Keratinocyte (primary cell): ENCODE measurements at regions not wholly inside any gene's neighbourhood (a gene's known extent, or its start where the extent isn't known, plus 50 kb on each side); places are given as distances from the start of the nearest gene placed in this dataset.

ENCODE experiments used
- DNase-seq: peaks from one replicate; pipeline ENCODE4 v3.0.0-alpha.2; 2011; ENCODE audit warnings: low read depth, missing footprints, low spot score
- FAIRE-seq: peaks from 2 replicates; lab custom pipeline; 2011; peaks lifted over from hg19 to GRCh38; lab: Jason Lieb, UNC
- H2AFZ ChIP-seq: 2 replicates; pipeline ENCODE4 v1.6.0; 2012; ENCODE audit warnings: low read length, control low read depth, inconsistent platforms; ENCODE audit not compliant: control insufficient read depth
- H3K27ac ChIP-seq: 2 replicates; pipeline ENCODE4 v1.5.1; 2011; ENCODE audit warnings: low read length; ENCODE audit not compliant: control insufficient read depth, insufficient read depth
- H3K27me3 ChIP-seq: 3 replicates; pipeline ENCODE4 v1.6.0; 2011; ENCODE audit warnings: low read length; ENCODE audit not compliant: control insufficient read depth, insufficient read depth; ENCODE audit errors: extremely low read depth
- H3K36me3 ChIP-seq, 2 experiments: 2 replicates in 1 of 2; 3 replicates in 1 of 2; pipeline ENCODE4 v1.5.1; 2011; ENCODE audit warnings: low read length in 2 of 2, mild to moderate bottlenecking in 1 of 2; ENCODE audit not compliant: control insufficient read depth in 2 of 2, insufficient read depth in 2 of 2; ENCODE audit errors: extremely low read depth in 1 of 2
- H3K4me1 ChIP-seq: 3 replicates; pipeline ENCODE4 v1.5.1; 2011; ENCODE audit warnings: low read length; ENCODE audit not compliant: control insufficient read depth, insufficient read depth; ENCODE audit errors: extremely low read depth
- H3K4me2 ChIP-seq: 3 replicates; pipeline ENCODE4 v1.6.0; 2011; ENCODE audit warnings: low read depth, low read length; ENCODE audit not compliant: control insufficient read depth, insufficient read depth; ENCODE audit errors: extremely low read depth
- H3K4me3 ChIP-seq, 3 experiments: fragments of 200-600 bp in 1 of 3; sonication (generic) in 1 of 3; 2 replicates in 2 of 3; 3 replicates in 1 of 3; pipeline ENCODE4 v1.5.1; 2011 to 2016; ENCODE audit warnings: low read length in 3 of 3, mild to moderate bottlenecking in 3 of 3, control low read depth in 2 of 3, inconsistent platforms in 1 of 3, low read depth in 1 of 3, mixed read lengths in 1 of 3, mixed run types in 1 of 3, moderate library complexity in 1 of 3; ENCODE audit not compliant: control insufficient read depth in 2 of 3, insufficient read depth in 2 of 3; ENCODE audit errors: extremely low read depth in 1 of 3
- H3K79me2 ChIP-seq: 2 replicates; pipeline ENCODE4 v1.6.0; 2012; ENCODE audit warnings: low read length; ENCODE audit not compliant: control insufficient read depth, insufficient read depth
- H3K9ac ChIP-seq: 3 replicates; pipeline ENCODE4 v1.6.0; 2011; ENCODE audit warnings: low read length; ENCODE audit not compliant: control insufficient read depth, insufficient read depth; ENCODE audit errors: extremely low read depth
- H3K9me1 ChIP-seq: 3 replicates; pipeline ENCODE4 v1.6.0; 2011; ENCODE audit warnings: low read length; ENCODE audit not compliant: control insufficient read depth, insufficient read depth; ENCODE audit errors: extremely low read depth
- H3K9me3 ChIP-seq: 2 replicates; pipeline ENCODE4 v1.5.1; 2012; ENCODE audit warnings: low read depth, low read length; ENCODE audit not compliant: control insufficient read depth
- H4K20me1 ChIP-seq: 3 replicates; pipeline ENCODE4 v1.6.0; 2011; ENCODE audit warnings: low read length; ENCODE audit not compliant: control insufficient read depth, insufficient read depth; ENCODE audit errors: extremely low read depth
- EZH2 ChIP-seq: IDR thresholded peaks from one replicate; pipeline ENCODE4 v1.6.1; 2012; ENCODE audit warnings: inconsistent platforms, mild to moderate bottlenecking, low read length, moderate library complexity
- dilution Hi-C: fragments of 300-500 bp; cut with MboI; formaldehyde crosslinking; loops from one replicate; pipeline ENCODE4 v1.7.0; 2020; ENCODE audit warnings: low sequenced_read_pairs; ENCODE audit not compliant: extremely low pct_ligation_motif_present
- TF ChIP-seq, protein P1 (sequence below), 3 experiments: IDR thresholded peaks in 1 of 3; conservative IDR thresholded peaks in 1 of 3; optimal IDR thresholded peaks in 1 of 3; 2 replicates in 2 of 3; 3 replicates in 1 of 3; pipeline versions ENCODE3 to v1.5.1; 2011; ENCODE audit warnings: low read length in 3 of 3, mild to moderate bottlenecking in 3 of 3, moderate library complexity in 2 of 3, control low read depth in 1 of 3, inconsistent platforms in 1 of 3; ENCODE audit not compliant: insufficient read depth in 2 of 3; ENCODE audit errors: extremely low read depth in 1 of 3

DNA sequence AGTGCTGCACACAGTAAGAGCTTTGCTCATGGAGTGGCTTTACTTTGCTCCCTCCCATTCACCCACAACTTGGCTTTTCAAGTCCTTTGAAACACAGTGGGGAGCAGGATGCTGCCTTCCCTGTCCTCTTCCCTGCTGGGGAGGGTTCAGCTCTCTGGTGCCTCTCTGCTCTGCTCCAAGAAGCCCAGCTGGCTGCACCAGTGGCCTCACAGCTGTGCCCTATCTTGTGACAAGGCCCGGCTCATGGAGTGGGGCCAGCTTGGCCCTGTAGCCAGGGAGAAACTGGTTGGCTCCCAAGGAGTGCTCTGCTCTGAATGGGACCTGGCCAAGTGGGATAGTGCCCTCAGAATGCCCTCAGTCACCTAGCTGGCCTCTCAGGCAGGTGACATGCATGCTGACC is 212.3 kb upstream of the ZMIZ1 start:
- no peaks in the 10 kb centered on the region for H3K79me2 ChIP-seq
- H3K4me2 ChIP-seq: no peak overlapping the region
- TF ChIP-seq, protein P1, sequence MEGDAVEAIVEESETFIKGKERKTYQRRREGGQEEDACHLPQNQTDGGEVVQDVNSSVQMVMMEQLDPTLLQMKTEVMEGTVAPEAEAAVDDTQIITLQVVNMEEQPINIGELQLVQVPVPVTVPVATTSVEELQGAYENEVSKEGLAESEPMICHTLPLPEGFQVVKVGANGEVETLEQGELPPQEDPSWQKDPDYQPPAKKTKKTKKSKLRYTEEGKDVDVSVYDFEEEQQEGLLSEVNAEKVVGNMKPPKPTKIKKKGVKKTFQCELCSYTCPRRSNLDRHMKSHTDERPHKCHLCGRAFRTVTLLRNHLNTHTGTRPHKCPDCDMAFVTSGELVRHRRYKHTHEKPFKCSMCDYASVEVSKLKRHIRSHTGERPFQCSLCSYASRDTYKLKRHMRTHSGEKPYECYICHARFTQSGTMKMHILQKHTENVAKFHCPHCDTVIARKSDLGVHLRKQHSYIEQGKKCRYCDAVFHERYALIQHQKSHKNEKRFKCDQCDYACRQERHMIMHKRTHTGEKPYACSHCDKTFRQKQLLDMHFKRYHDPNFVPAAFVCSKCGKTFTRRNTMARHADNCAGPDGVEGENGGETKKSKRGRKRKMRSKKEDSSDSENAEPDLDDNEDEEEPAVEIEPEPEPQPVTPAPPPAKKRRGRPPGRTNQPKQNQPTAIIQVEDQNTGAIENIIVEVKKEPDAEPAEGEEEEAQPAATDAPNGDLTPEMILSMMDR (optimal IDR thresholded peaks at IDR 0.05 in 1 of 3, IDR thresholded peaks at IDR 0.05 in 1 of 3, conservative IDR thresholded peaks at IDR 0.05 in 1 of 3; ENCODE audit: extremely low read depth in 1 of 3, insufficient read depth in 2 of 3, low read length in 3 of 3): no peak
- no peak for TF ChIP-seq EZH2
- peaks cover 10% of the 10 kb centered on the region for H3K27me3 ChIP-seq
- H3K9me3 ChIP-seq: no peaks in the 10 kb centered on the region
- no peak overlapping the region for H3K9ac ChIP-seq
- no peak overlapping the region for H3K27ac ChIP-seq
- H3K4me1 ChIP-seq: no peaks in the 10 kb centered on the region
- no peak overlapping the region for H2AFZ ChIP-seq
- no peak for FAIRE-seq
- no peaks in the 10 kb centered on the region for H3K9me1 ChIP-seq
- no peak for DNase-seq
- no peaks in the 10 kb centered on the region for H4K20me1 ChIP-seq
- H3K36me3 ChIP-seq: no peaks in the 10 kb centered on the region
- no peak overlapping the region for H3K4me3 ChIP-seq
- dilution Hi-C loops: no loop called here

DNA sequence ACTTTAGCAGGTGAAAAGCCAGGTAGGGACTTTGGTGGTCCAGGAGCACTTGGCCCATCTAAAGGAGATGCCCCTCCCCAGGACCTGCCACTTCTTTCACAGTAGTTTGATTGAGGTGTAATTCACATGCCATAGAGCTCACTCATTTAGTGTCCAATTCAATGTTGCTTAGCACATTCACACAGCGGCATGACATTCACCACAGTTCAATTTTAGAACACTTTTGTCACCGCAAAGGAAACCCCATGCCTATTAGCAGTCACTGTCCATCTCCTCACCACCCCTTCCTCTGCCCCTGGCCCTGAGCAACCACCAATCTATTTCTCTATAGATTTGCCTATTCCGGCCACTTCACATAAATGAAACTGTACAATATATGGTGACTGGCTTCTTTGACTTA is 211.6 kb upstream of the ZMIZ1 start:
- dilution Hi-C loops: no loop called here
- H3K4me3 ChIP-seq: no peak overlapping the region
- H3K27me3 ChIP-seq: peaks cover 10% of the 10 kb centered on the region

More for the DNA sequence above, 211.6 kb upstream of the ZMIZ1 start:
- no peaks in the 10 kb centered on the region for H3K36me3 ChIP-seq
- no peaks in the 10 kb centered on the region for H3K9me3 ChIP-seq
- H3K4me2 ChIP-seq: no peak overlapping the region
- H3K27ac ChIP-seq: no peak overlapping the region
- no peaks in the 10 kb centered on the region for H4K20me1 ChIP-seq
- H3K9ac ChIP-seq: no peak overlapping the region
- peaks cover 6% of the 10 kb centered on the region for H3K4me1 ChIP-seq
- no peaks in the 10 kb centered on the region for H3K79me2 ChIP-seq
- H2AFZ ChIP-seq: no peak overlapping the region
- TF ChIP-seq, protein P1 (optimal IDR thresholded peaks at IDR 0.05 in 1 of 3, IDR thresholded peaks at IDR 0.05 in 1 of 3, conservative IDR thresholded peaks at IDR 0.05 in 1 of 3; ENCODE audit: extremely low read depth in 1 of 3, insufficient read depth in 2 of 3, low read length in 3 of 3): no peak
- TF ChIP-seq EZH2: no peak
- no peaks in the 10 kb centered on the region for H3K9me1 ChIP-seq
- FAIRE-seq: no peak
- DNase-seq: no peak
